HepG2 (cell line): ENCODE measurements at regions not wholly inside any gene's neighbourhood (a gene's known extent, or its start where the extent isn't known, plus 50 kb on each side); places are given as distances from the start of the nearest gene placed in this dataset.

ENCODE experiments used
- HMGA1 ChIP-seq: sonication (generic); formaldehyde crosslinking; conservative IDR thresholded peaks from 2 replicates; pipeline ENCODE4 v1.4.0; 2020; ENCODE audit warnings: missing genetic modification reagents
- NFKBIZ ChIP-seq: IDR thresholded peaks from 2 replicates; pipeline ENCODE4 v1.6.1; 2018; ENCODE audit warnings: missing genetic modification reagents, missing compliant biosample characterization
- PAWR ChIP-seq: sonication (generic); formaldehyde crosslinking; IDR thresholded peaks from 2 replicates; pipeline ENCODE4 v1.4.0; 2020; ENCODE audit warnings: missing genetic modification reagents, mild to moderate bottlenecking, borderline replicate concordance
- PTBP1 ChIP-seq: fragments of 200-400 bp; formaldehyde crosslinking; IDR thresholded peaks from 2 replicates; pipeline ENCODE4 v1.6.1; 2018; ENCODE audit warnings: low read length, low read depth; ENCODE audit not compliant: poor library complexity, severe bottlenecking
- SP140L ChIP-seq: sonication (generic); formaldehyde crosslinking; IDR thresholded peaks from 2 replicates; pipeline ENCODE4 v1.4.0; 2020; ENCODE audit warnings: missing genetic modification reagents, borderline replicate concordance
- ZNF205 ChIP-seq: IDR thresholded peaks from 2 replicates; pipeline ENCODE4 v1.6.1; 2018; ENCODE audit warnings: missing biosample characterization, missing genetic modification reagents
- ZNF607 ChIP-seq: sonication (generic); formaldehyde crosslinking; IDR thresholded peaks from 2 replicates; pipeline ENCODE4 v1.5.1; 2020; ENCODE audit warnings: missing genetic modification reagents, mild to moderate bottlenecking, borderline replicate concordance
- ZNF878 ChIP-seq: sonication (generic); formaldehyde crosslinking; IDR thresholded peaks from 2 replicates; pipeline ENCODE4 v1.8.1; 2023; ENCODE audit warnings: mild to moderate bottlenecking, missing genetic modification reagents, moderate library complexity
- TF ChIP-seq, protein P1 (sequence below): sonication (generic); formaldehyde crosslinking; IDR thresholded peaks from 2 replicates; pipeline ENCODE4; 2020; ENCODE audit warnings: missing genetic modification reagents, mild to moderate bottlenecking, borderline replicate concordance
- TF ChIP-seq, protein P2 (sequence below), 2 experiments: sonication (generic) in 1 of 2; formaldehyde crosslinking in 1 of 2; IDR thresholded peaks; 2 replicates each; pipeline versions ENCODE4 v1.6.1 to v1.9.0; 2014 to 2022; ENCODE audit warnings: antibody characterized with exemption in 1 of 2, borderline replicate concordance in 1 of 2, inconsistent platforms in 1 of 2, low read depth in 1 of 2, missing genetic modification reagents in 1 of 2
- TF ChIP-seq, protein P3 (sequence below): sonication (generic); formaldehyde crosslinking; IDR thresholded peaks from 2 replicates; pipeline ENCODE4 v1.5.1; 2020; ENCODE audit warnings: missing genetic modification reagents, mild to moderate bottlenecking, borderline replicate concordance
- TF ChIP-seq, protein P4 (sequence below): sonication (generic); formaldehyde crosslinking; IDR thresholded peaks from 2 replicates; pipeline ENCODE4 v1.4.0; 2020; ENCODE audit warnings: mild to moderate bottlenecking, missing genetic modification reagents

DNA sequence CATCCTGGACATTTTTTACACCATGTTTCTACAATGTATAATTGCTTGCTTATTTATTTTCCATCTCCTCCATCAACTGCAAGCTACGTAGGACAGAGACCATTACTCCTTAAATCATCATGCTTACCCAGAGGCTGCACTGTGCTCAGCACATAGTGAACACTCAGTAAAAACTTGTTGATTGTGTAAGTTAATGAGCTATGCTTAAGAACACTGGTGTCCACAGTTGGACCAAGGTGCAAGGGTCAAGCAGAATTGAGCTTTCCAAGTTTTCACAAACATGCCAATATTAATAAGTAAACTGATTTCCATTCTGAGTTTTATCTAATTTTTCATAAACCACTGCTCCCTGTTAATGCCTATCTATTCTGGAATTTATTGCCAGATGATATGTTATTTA, 464.2 kb upstream of the TCF4 start (continued):
- TF ChIP-seq ZNF205 (CRISPR knock-in tag) (no peak), ZNF607 (no peak), ZNF878 (CRISPR knock-in tag) (no peak), HMGA1 (CRISPR knock-in tag) (no peak), SP140L (CRISPR knock-in tag) (no peak), PAWR (CRISPR knock-in tag) (no peak), PTBP1 (no peak), NFKBIZ (CRISPR knock-in tag) (no peak)
- TF ChIP-seq, protein P1, sequence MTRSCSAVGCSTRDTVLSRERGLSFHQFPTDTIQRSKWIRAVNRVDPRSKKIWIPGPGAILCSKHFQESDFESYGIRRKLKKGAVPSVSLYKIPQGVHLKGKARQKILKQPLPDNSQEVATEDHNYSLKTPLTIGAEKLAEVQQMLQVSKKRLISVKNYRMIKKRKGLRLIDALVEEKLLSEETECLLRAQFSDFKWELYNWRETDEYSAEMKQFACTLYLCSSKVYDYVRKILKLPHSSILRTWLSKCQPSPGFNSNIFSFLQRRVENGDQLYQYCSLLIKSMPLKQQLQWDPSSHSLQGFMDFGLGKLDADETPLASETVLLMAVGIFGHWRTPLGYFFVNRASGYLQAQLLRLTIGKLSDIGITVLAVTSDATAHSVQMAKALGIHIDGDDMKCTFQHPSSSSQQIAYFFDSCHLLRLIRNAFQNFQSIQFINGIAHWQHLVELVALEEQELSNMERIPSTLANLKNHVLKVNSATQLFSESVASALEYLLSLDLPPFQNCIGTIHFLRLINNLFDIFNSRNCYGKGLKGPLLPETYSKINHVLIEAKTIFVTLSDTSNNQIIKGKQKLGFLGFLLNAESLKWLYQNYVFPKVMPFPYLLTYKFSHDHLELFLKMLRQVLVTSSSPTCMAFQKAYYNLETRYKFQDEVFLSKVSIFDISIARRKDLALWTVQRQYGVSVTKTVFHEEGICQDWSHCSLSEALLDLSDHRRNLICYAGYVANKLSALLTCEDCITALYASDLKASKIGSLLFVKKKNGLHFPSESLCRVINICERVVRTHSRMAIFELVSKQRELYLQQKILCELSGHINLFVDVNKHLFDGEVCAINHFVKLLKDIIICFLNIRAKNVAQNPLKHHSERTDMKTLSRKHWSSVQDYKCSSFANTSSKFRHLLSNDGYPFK (CRISPR knock-in tag) = no peak
- TF ChIP-seq, protein P2, sequence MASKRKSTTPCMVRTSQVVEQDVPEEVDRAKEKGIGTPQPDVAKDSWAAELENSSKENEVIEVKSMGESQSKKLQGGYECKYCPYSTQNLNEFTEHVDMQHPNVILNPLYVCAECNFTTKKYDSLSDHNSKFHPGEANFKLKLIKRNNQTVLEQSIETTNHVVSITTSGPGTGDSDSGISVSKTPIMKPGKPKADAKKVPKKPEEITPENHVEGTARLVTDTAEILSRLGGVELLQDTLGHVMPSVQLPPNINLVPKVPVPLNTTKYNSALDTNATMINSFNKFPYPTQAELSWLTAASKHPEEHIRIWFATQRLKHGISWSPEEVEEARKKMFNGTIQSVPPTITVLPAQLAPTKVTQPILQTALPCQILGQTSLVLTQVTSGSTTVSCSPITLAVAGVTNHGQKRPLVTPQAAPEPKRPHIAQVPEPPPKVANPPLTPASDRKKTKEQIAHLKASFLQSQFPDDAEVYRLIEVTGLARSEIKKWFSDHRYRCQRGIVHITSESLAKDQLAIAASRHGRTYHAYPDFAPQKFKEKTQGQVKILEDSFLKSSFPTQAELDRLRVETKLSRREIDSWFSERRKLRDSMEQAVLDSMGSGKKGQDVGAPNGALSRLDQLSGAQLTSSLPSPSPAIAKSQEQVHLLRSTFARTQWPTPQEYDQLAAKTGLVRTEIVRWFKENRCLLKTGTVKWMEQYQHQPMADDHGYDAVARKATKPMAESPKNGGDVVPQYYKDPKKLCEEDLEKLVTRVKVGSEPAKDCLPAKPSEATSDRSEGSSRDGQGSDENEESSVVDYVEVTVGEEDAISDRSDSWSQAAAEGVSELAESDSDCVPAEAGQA (IDR thresholded peaks at IDR 0.05; ENCODE audit: low read depth) = no peak
- TF ChIP-seq, protein P2 (CRISPR knock-in tag; IDR thresholded peaks at IDR 0.05; ENCODE audit: borderline replicate concordance) = no peak
- TF ChIP-seq, protein P3, sequence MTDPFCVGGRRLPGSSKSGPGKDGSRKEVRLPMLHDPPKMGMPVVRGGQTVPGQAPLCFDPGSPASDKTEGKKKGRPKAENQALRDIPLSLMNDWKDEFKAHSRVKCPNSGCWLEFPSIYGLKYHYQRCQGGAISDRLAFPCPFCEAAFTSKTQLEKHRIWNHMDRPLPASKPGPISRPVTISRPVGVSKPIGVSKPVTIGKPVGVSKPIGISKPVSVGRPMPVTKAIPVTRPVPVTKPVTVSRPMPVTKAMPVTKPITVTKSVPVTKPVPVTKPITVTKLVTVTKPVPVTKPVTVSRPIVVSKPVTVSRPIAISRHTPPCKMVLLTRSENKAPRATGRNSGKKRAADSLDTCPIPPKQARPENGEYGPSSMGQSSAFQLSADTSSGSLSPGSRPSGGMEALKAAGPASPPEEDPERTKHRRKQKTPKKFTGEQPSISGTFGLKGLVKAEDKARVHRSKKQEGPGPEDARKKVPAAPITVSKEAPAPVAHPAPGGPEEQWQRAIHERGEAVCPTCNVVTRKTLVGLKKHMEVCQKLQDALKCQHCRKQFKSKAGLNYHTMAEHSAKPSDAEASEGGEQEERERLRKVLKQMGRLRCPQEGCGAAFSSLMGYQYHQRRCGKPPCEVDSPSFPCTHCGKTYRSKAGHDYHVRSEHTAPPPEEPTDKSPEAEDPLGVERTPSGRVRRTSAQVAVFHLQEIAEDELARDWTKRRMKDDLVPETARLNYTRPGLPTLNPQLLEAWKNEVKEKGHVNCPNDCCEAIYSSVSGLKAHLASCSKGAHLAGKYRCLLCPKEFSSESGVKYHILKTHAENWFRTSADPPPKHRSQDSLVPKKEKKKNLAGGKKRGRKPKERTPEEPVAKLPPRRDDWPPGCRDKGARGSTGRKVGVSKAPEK (CRISPR knock-in tag) = no peak
- TF ChIP-seq, protein P4, sequence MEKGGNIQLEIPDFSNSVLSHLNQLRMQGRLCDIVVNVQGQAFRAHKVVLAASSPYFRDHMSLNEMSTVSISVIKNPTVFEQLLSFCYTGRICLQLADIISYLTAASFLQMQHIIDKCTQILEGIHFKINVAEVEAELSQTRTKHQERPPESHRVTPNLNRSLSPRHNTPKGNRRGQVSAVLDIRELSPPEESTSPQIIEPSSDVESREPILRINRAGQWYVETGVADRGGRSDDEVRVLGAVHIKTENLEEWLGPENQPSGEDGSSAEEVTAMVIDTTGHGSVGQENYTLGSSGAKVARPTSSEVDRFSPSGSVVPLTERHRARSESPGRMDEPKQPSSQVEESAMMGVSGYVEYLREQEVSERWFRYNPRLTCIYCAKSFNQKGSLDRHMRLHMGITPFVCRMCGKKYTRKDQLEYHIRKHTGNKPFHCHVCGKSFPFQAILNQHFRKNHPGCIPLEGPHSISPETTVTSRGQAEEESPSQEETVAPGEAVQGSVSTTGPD = no peak
